ENCODE measurements at regions not wholly inside any gene's neighbourhood (a gene's known extent, or its start where the extent isn't known, plus 50 kb on each side); places are given as distances from the start of the nearest gene placed in this dataset.

DNA sequence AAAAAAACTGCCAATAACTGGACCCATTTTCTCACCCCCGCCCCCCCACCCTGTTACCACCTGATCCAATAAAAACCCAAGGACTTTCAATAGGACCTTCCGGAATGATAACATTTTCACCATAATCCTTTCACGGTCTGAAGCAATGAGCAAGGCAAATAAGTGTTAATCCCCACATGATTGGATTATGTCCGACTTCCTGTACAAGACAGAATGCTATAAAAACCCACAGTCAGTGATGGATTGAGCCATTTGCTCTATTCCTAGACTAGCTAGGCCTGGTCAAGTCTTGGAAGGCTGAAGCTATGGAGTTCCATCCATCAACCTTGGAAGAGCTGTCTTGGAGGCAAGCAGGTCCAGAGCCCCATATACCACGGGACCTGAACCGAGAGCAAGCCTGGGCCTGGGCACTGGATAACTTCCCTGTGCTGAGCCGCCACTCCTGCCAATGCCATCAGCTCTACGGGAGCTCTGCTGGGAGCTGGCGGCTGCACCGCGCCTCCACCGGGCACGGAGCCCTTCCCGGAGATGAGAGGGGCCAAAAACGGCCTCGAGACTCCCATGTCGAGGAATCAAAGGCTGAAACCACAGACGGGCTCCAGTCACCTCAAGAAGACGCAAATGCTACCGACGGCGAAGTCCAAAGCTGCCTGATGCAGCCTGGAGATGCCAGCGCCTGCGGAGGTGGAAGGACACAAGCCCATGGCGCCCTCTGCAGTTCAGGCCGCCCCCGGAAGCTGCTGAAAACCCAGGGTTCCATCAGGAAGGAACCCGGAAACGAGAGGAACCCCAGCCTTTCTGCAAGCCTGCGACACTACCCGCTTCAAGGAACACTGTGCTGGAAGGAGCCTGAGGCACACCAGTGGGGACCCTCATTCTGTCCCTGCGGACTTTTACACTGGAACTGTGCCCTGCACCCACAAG lies 69.2 kb downstream of the ANXA2R start:
- intact Hi-C loops (cut with DNase I): no loop called here
- H3K4me3 ChIP-seq: no peak overlapping the region
- TF ChIP-seq EP300 (IDR thresholded peaks at IDR 0.05): no peak
- TF ChIP-seq, protein P1, sequence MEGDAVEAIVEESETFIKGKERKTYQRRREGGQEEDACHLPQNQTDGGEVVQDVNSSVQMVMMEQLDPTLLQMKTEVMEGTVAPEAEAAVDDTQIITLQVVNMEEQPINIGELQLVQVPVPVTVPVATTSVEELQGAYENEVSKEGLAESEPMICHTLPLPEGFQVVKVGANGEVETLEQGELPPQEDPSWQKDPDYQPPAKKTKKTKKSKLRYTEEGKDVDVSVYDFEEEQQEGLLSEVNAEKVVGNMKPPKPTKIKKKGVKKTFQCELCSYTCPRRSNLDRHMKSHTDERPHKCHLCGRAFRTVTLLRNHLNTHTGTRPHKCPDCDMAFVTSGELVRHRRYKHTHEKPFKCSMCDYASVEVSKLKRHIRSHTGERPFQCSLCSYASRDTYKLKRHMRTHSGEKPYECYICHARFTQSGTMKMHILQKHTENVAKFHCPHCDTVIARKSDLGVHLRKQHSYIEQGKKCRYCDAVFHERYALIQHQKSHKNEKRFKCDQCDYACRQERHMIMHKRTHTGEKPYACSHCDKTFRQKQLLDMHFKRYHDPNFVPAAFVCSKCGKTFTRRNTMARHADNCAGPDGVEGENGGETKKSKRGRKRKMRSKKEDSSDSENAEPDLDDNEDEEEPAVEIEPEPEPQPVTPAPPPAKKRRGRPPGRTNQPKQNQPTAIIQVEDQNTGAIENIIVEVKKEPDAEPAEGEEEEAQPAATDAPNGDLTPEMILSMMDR (IDR thresholded peaks at IDR 0.05): peak in 1 of 3 experiments; percentile 15
- peaks cover 0 to 38% (median 3%) of the 10 kb centered on the region in 4 donors for H3K27me3 ChIP-seq
- H3K9me3 ChIP-seq: no peaks in the 10 kb centered on the region
- no peak for DNase-seq (ENCODE audit: extremely low spot score)
- H3K36me3 ChIP-seq: no peaks in the 10 kb centered on the region
- H3K4me1 ChIP-seq: no peaks in the 10 kb centered on the region
- H3K27ac ChIP-seq (replicated peaks in 1 of 4): no peak overlapping the region
- 60% methylated on average over 24 of the region's 32 CpGs for WGBS

DNA sequence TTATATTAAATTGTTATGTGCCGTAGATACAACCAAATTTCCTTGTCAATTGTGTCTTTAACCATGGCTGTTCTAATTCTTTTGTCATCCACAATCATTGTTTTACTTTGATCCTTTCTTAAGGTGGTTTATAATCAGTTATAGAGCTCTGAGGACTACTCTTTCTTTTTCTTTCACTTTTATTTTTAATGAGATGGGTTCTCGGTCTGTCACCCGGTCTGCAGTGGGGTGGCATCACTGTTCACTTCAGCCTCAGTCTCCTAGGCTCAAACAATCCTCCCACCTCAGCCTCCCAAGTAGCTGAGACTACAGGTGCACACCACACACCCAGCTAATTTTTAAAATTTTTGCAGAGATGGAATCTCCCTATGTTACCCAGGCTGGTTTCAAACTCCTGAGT lies 74.2 kb downstream of the ANXA2R start:
- intact Hi-C loops (cut with DNase I): no loop called here

DNA sequence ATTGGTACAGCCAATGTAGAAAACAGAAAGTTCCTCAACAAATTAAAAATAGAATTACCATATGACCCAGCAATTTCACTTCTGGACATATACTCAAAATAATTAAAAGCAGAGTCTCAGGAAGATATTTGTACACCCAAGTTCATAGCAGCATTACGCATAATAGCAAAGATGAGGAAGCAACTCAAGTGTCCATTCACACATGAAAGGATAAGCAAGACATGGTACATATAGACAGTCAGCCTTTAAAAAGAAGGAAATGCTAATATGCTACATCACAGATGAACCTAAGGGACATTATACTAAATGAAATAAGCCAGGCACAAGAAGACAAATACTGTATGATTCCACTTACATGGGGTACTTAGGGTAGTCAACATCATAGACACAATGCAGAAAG lies 76.7 kb downstream of the ANXA2R start:
- TF ChIP-seq POLR2A (IDR thresholded peaks at IDR 0.05; ENCODE audit: low read depth): no peak
- no peak for TF ChIP-seq POLR2AphosphoS5 (IDR thresholded peaks at IDR 0.05)
- TF ChIP-seq EP300 (IDR thresholded peaks at IDR 0.05): no peak
- TF ChIP-seq, protein P1 (IDR thresholded peaks at IDR 0.05): no peak
- intact Hi-C loops (cut with DNase I): no loop called here
- Histone ChIP-seq H3K36me3 (no peaks in the 10 kb centered on the region), H3K27ac (replicated peaks in 1 of 4) (no peak overlapping the region), H3K27me3 (peaks cover 0 to 36% (median 0%) of the 10 kb centered on the region in 4 donors), H3K9me3 (no peaks in the 10 kb centered on the region), H3K4me1 (no peaks in the 10 kb centered on the region), H3K4me3 (no peak overlapping the region)
- WGBS: 87% methylated on average over 1 of the region's 1 CpG
- no peak for DNase-seq (ENCODE audit: extremely low spot score)

More for the DNA sequence above, 74.2 kb downstream of the ANXA2R start:
- H3K4me1 ChIP-seq: no peaks in the 10 kb centered on the region
- WGBS: 82% methylated on average over 3 of the region's 3 CpGs
- TF ChIP-seq POLR2AphosphoS5 (IDR thresholded peaks at IDR 0.05): no peak
- TF ChIP-seq EP300 (IDR thresholded peaks at IDR 0.05): no peak
- TF ChIP-seq, protein P1 (IDR thresholded peaks at IDR 0.05): no peak
- no peak for TF ChIP-seq POLR2A (IDR thresholded peaks at IDR 0.05; ENCODE audit: low read depth)
- H3K27me3 ChIP-seq: peaks cover 0 to 21% (median 0%) of the 10 kb centered on the region in 4 donors
- no peak overlapping the region for H3K4me3 ChIP-seq
- H3K36me3 ChIP-seq: no peaks in the 10 kb centered on the region
- no peak overlapping the region for H3K27ac ChIP-seq (replicated peaks in 1 of 4)
- H3K9me3 ChIP-seq: no peaks in the 10 kb centered on the region
- no peak for DNase-seq (ENCODE audit: extremely low spot score)

GRCh38 chr5:42962124-42962523 lies 78.0 kb downstream of the ANXA2R start:
- Histone ChIP-seq H3K9me3 (no peaks in the 10 kb centered on the region), H3K36me3 (no peaks in the 10 kb centered on the region), H3K27ac (replicated peaks in 1 of 4) (no peak overlapping the region), H3K4me1 (no peaks in the 10 kb centered on the region), H3K4me3 (no peak overlapping the region), H3K27me3 (peaks cover 0 to 43% (median 0%) of the 10 kb centered on the region in 4 donors)
- intact Hi-C loops (cut with DNase I): no loop called here
- DNase-seq (ENCODE audit: extremely low spot score): no peak
- WGBS: 61% methylated on average over 2 of the region's 2 CpGs
- TF ChIP-seq, protein P1 (IDR thresholded peaks at IDR 0.05): no peak
- TF ChIP-seq POLR2AphosphoS5 (IDR thresholded peaks at IDR 0.05) (no peak), POLR2A (IDR thresholded peaks at IDR 0.05; ENCODE audit: low read depth) (no peak), EP300 (IDR thresholded peaks at IDR 0.05) (no peak)
